ENCODE measurements at regions not wholly inside any gene's neighbourhood (a gene's known extent, or its start where the extent isn't known, plus 50 kb on each side); places are given as distances from the start of the nearest gene placed in this dataset.
"Not testable (repeated sequence)": the region's sequence is repeated elsewhere in the genome, so short reads cannot be mapped to it uniquely, and the experiment has no call there.

- no peaks in the 10 kb centered on the region for H3K9me3 ChIP-seq
- in situ Hi-C loops (cut with MboI; ENCODE audit: low sequenced_read_pairs): no loop called here
- no peaks in the 10 kb centered on the region for H3K27me3 ChIP-seq (ENCODE audit: low read depth)
Observed at GRCh38 chr9:26243726-26244125, 565.5 kb upstream of the TUSC1 start.

GRCh38 chr9:26243029-26243697 lies 564.9 kb upstream of the TUSC1 start:
- H3K36me3 ChIP-seq (replicated peaks): no peaks in the 10 kb centered on the region
- in situ Hi-C loops (cut with MboI; ENCODE audit: low sequenced_read_pairs): no loop called here
- H3K4me1 ChIP-seq: peaks cover 5% of the 10 kb centered on the region; the same call in 1 of the 2 replicates
- no peak overlapping the region for H3K4me3 ChIP-seq
- no peaks in the 10 kb centered on the region for H3K27me3 ChIP-seq (ENCODE audit: low read depth)
- DNase-seq (ENCODE audit: low spot score in 2 of 2): no peak
- H3K9me3 ChIP-seq: no peaks in the 10 kb centered on the region

More at GRCh38 chr9:26243726-26244125, 565.5 kb upstream of the TUSC1 start:
- H3K36me3 ChIP-seq (replicated peaks): no peaks in the 10 kb centered on the region
- DNase-seq (ENCODE audit: low spot score in 2 of 2): no peak
- H3K4me3 ChIP-seq: no peak overlapping the region
- peaks cover 5% of the 10 kb centered on the region; the same call in 1 of the 2 replicates for H3K4me1 ChIP-seq

- in situ Hi-C loops (cut with MboI; ENCODE audit: low sequenced_read_pairs): no loop called here
- DNase-seq (ENCODE audit: low spot score in 2 of 2): no peak
- Histone ChIP-seq H3K27me3 (ENCODE audit: low read depth) (no peaks in the 10 kb centered on the region), H3K4me3 (no peak overlapping the region), H3K9me3 (no peaks in the 10 kb centered on the region), H3K36me3 (replicated peaks) (no peaks in the 10 kb centered on the region), H3K4me1 (peaks cover 1% of the 10 kb centered on the region; the same call in 1 of the 2 replicates)
Observed at GRCh38 chr9:26240020-26240419, 561.8 kb upstream of the TUSC1 start.

- H3K36me3 ChIP-seq (replicated peaks): no peaks in the 10 kb centered on the region
- H3K9me3 ChIP-seq: no peaks in the 10 kb centered on the region
- in situ Hi-C loops (cut with MboI; ENCODE audit: low sequenced_read_pairs): no loop called here
- no peak overlapping the region for H3K4me3 ChIP-seq
- no peaks in the 10 kb centered on the region for H3K27me3 ChIP-seq (ENCODE audit: low read depth)
- no peaks in the 10 kb centered on the region for H3K4me1 ChIP-seq
- no peak for DNase-seq (ENCODE audit: low spot score in 2 of 2)
Observed at GRCh38 chr9:26237256-26237655, 559.0 kb upstream of the TUSC1 start.

GRCh38 chr9:26234865-26235264 lies 556.6 kb upstream of the TUSC1 start:
- no peaks in the 10 kb centered on the region for H3K4me1 ChIP-seq
- no peaks in the 10 kb centered on the region for H3K27me3 ChIP-seq (ENCODE audit: low read depth)
- H3K36me3 ChIP-seq (replicated peaks): no peaks in the 10 kb centered on the region
- no peak overlapping the region for H3K4me3 ChIP-seq
- in situ Hi-C loops (cut with MboI; ENCODE audit: low sequenced_read_pairs): no loop called here
- DNase-seq (ENCODE audit: low spot score in 2 of 2): no peak
- H3K9me3 ChIP-seq: no peaks in the 10 kb centered on the region

GRCh38 chr9:26231391-26231790 lies 553.1 kb upstream of the TUSC1 start:
- Histone ChIP-seq H3K4me1 (no peaks in the 10 kb centered on the region), H3K9me3 (no peaks in the 10 kb centered on the region), H3K4me3 (no peak overlapping the region), H3K27me3 (ENCODE audit: low read depth) (no peaks in the 10 kb centered on the region), H3K36me3 (replicated peaks) (no peaks in the 10 kb centered on the region)
- in situ Hi-C loops (cut with MboI; ENCODE audit: low sequenced_read_pairs): no loop called here
- DNase-seq (ENCODE audit: low spot score in 2 of 2): no peak

- in situ Hi-C loops (cut with MboI; ENCODE audit: low sequenced_read_pairs): no loop called here
- H3K4me3 ChIP-seq: no peak overlapping the region
- no peaks in the 10 kb centered on the region for H3K4me1 ChIP-seq
- H3K9me3 ChIP-seq: no peaks in the 10 kb centered on the region
- no peak for DNase-seq (ENCODE audit: low spot score in 2 of 2)
- no peaks in the 10 kb centered on the region for H3K36me3 ChIP-seq (replicated peaks)
- H3K27me3 ChIP-seq (ENCODE audit: low read depth): no peaks in the 10 kb centered on the region
Observed at GRCh38 chr9:26229324-26230054, 551.2 kb upstream of the TUSC1 start.

GRCh38 chr9:26228273-26228672 lies 550.0 kb upstream of the TUSC1 start:
- Histone ChIP-seq H3K36me3 (replicated peaks) (no peaks in the 10 kb centered on the region), H3K27me3 (ENCODE audit: low read depth) (no peaks in the 10 kb centered on the region), H3K4me1 (no peaks in the 10 kb centered on the region), H3K9me3 (no peaks in the 10 kb centered on the region), H3K4me3 (no peak overlapping the region)
- in situ Hi-C loops (cut with MboI; ENCODE audit: low sequenced_read_pairs): no loop called here
- DNase-seq (ENCODE audit: low spot score in 2 of 2): no peak

- no peak for DNase-seq (ENCODE audit: low spot score in 2 of 2)
- H3K9me3 ChIP-seq: no peaks in the 10 kb centered on the region
- no peak overlapping the region for H3K4me3 ChIP-seq
- H3K27me3 ChIP-seq (ENCODE audit: low read depth): no peaks in the 10 kb centered on the region
- H3K36me3 ChIP-seq (replicated peaks): no peaks in the 10 kb centered on the region
- H3K4me1 ChIP-seq: no peaks in the 10 kb centered on the region
- in situ Hi-C loops (cut with MboI; ENCODE audit: low sequenced_read_pairs): no loop called here
Observed at GRCh38 chr9:26221290-26221689, 543.0 kb upstream of the TUSC1 start.

- in situ Hi-C loops (cut with MboI; ENCODE audit: low sequenced_read_pairs): no loop called here
- Histone ChIP-seq H3K27me3 (ENCODE audit: low read depth) (no peaks in the 10 kb centered on the region), H3K4me1 (no peaks in the 10 kb centered on the region), H3K4me3 (no peak overlapping the region), H3K9me3 (no peaks in the 10 kb centered on the region), H3K36me3 (replicated peaks) (no peaks in the 10 kb centered on the region)
- DNase-seq (ENCODE audit: low spot score in 2 of 2): no peak
Observed at GRCh38 chr9:26220367-26220766, 542.1 kb upstream of the TUSC1 start.

GRCh38 chr9:26219961-26220360 lies 541.7 kb upstream of the TUSC1 start:
- no peak for DNase-seq (ENCODE audit: low spot score in 2 of 2)
- in situ Hi-C loops (cut with MboI; ENCODE audit: low sequenced_read_pairs): no loop called here

GRCh38 chr9:26216702-26217101 lies 538.5 kb upstream of the TUSC1 start:
- Histone ChIP-seq H3K27me3 (ENCODE audit: low read depth) (no peaks in the 10 kb centered on the region), H3K4me3 (no peak overlapping the region), H3K36me3 (replicated peaks) (no peaks in the 10 kb centered on the region), H3K4me1 (no peaks in the 10 kb centered on the region), H3K9me3 (no peaks in the 10 kb centered on the region)
- in situ Hi-C loops (cut with MboI; ENCODE audit: low sequenced_read_pairs): no loop called here
- DNase-seq (ENCODE audit: low spot score in 2 of 2): no peak

More at GRCh38 chr9:26219961-26220360, 541.7 kb upstream of the TUSC1 start:
- Histone ChIP-seq H3K27me3 (ENCODE audit: low read depth) (no peaks in the 10 kb centered on the region), H3K4me1 (no peaks in the 10 kb centered on the region), H3K4me3 (no peak overlapping the region), H3K9me3 (no peaks in the 10 kb centered on the region), H3K36me3 (replicated peaks) (no peaks in the 10 kb centered on the region)

- in situ Hi-C loops (cut with MboI; ENCODE audit: low sequenced_read_pairs); DNase-seq (ENCODE audit: low spot score in 2 of 2); H3K4me3 ChIP-seq; H3K36me3 ChIP-seq (replicated peaks); H3K27me3 ChIP-seq (ENCODE audit: low read depth); H3K9me3 ChIP-seq; H3K4me1 ChIP-seq: not testable (repeated sequence)
Observed at GRCh38 chr9:26214713-26215444, 536.6 kb upstream of the TUSC1 start.

- Histone ChIP-seq H3K36me3 (replicated peaks) (no peaks in the 10 kb centered on the region), H3K4me3 (no peak overlapping the region), H3K4me1 (no peaks in the 10 kb centered on the region), H3K9me3 (no peaks in the 10 kb centered on the region), H3K27me3 (ENCODE audit: low read depth) (no peaks in the 10 kb centered on the region)
- DNase-seq (ENCODE audit: low spot score in 2 of 2): no peak
- in situ Hi-C loops (cut with MboI; ENCODE audit: low sequenced_read_pairs): no loop called here
Observed at GRCh38 chr9:26210338-26210851, 532.2 kb upstream of the TUSC1 start.
